GM19025 (cell line): ENCODE measurements at regions not wholly inside any gene's neighbourhood (a gene's known extent, or its start where the extent isn't known, plus 50 kb on each side); places are given as distances from the start of the nearest gene placed in this dataset.

Experiments
- ATAC-seq: cut with Tn5 transposase; IDR thresholded peaks from one replicate; pipeline ENCODE4 v1.9.1; 2021; ENCODE audit warnings: mild to moderate bottlenecking, low read depth, moderate library complexity; ENCODE audit not compliant: unreplicated experiment

GRCh38 chr18:67710639-67711038 is 194.1 kb upstream of the DSEL start:
- no peak for ATAC-seq

GRCh38 chr18:67705748-67706147 is 189.2 kb upstream of the DSEL start:
- no peak for ATAC-seq

GRCh38 chr18:67695684-67696083 is 179.2 kb upstream of the DSEL start:
- ATAC-seq: no peak

GRCh38 chr18:67694787-67695186 is 178.3 kb upstream of the DSEL start:
- no peak for ATAC-seq

GRCh38 chr18:67692811-67693210 is 176.3 kb upstream of the DSEL start:
- ATAC-seq: no peak

GRCh38 chr18:67682516-67682915 is 166.0 kb upstream of the DSEL start:
- ATAC-seq: no peak

GRCh38 chr18:67677489-67677888 is 161.0 kb upstream of the DSEL start:
- no peak for ATAC-seq

- ATAC-seq: no peak
These were observed 156.2 kb upstream of the DSEL start for GRCh38 chr18:67672716-67673115.

GRCh38 chr18:67672155-67672554 is 155.6 kb upstream of the DSEL start:
- no peak for ATAC-seq

- ATAC-seq: no peak
These were observed 153.6 kb upstream of the DSEL start for GRCh38 chr18:67670024-67670543.

GRCh38 chr18:67665266-67665665 is 148.7 kb upstream of the DSEL start:
- no peak for ATAC-seq

GRCh38 chr18:67662996-67663395 is 146.5 kb upstream of the DSEL start:
- no peak for ATAC-seq

GRCh38 chr18:67661555-67661954 is 145.0 kb upstream of the DSEL start:
- no peak for ATAC-seq

GRCh38 chr18:67654101-67654500 is 137.6 kb upstream of the DSEL start:
- ATAC-seq: no peak

- no peak for ATAC-seq
These were observed 135.8 kb upstream of the DSEL start for GRCh38 chr18:67652288-67652687.

GRCh38 chr18:67651438-67651837 is 134.9 kb upstream of the DSEL start:
- ATAC-seq: no peak

- ATAC-seq: no peak
These were observed 134.3 kb upstream of the DSEL start for GRCh38 chr18:67650686-67651385.

- no peak for ATAC-seq
These were observed 130.4 kb upstream of the DSEL start for GRCh38 chr18:67646890-67647289.

GRCh38 chr18:67644226-67644625 is 127.7 kb upstream of the DSEL start:
- ATAC-seq: no peak

- ATAC-seq: no peak
These were observed 123.4 kb upstream of the DSEL start for GRCh38 chr18:67639872-67640271.

GRCh38 chr18:67636597-67637385 is 120.3 kb upstream of the DSEL start:
- no peak for ATAC-seq
